H1 (cell line): ENCODE measurements at regions not wholly inside any gene's neighbourhood (a gene's known extent, or its start where the extent isn't known, plus 50 kb on each side); places are given as distances from the start of the nearest gene placed in this dataset.

ENCODE experiments used
- CTCF ChIA-PET: fragments of 300-600 bp; sonication (Branson Sonifier 250); formaldehyde crosslinking; loops from one replicate; lab custom pipeline; 2021; ENCODE audit not compliant: partially characterized antibody; lab: Charles Lee
- POLR2A ChIA-PET: fragments of 300-600 bp; sonication (Branson Sonifier 250); formaldehyde crosslinking; loops from one replicate; lab custom pipeline; 2021; ENCODE audit warnings: inconsistent platforms; ENCODE audit not compliant: partially characterized antibody; lab: Charles Lee
- DNase-seq, 2 experiments: peaks; one replicate each; pipeline versions ENCODE4 v3.0.0 to v3.0.0-alpha.2; 2010 to 2022; ENCODE audit warnings: low spot score in 2 of 2, low read depth in 1 of 2, mixed read lengths in 1 of 2
- FAIRE-seq: peaks from 2 replicates; lab custom pipeline; 2011; peaks lifted over from hg19 to GRCh38; lab: Jason Lieb, UNC
- H2AFZ ChIP-seq: 2 replicates; pipeline ENCODE4 v1.8.1; 2012; ENCODE audit warnings: low read length, inconsistent platforms
- H2AK5ac ChIP-seq: 2 replicates; pipeline ENCODE4 v1.6.1; 2013; ENCODE audit warnings: low read depth, low read length
- H2BK120ac ChIP-seq: replicated peaks from 2 replicates; pipeline ENCODE3; 2013; ENCODE audit warnings: low read depth, low read length, inconsistent platforms
- H2BK12ac ChIP-seq: 2 replicates; pipeline ENCODE4 v1.6.1; 2013; ENCODE audit warnings: low read depth, low read length
- H2BK15ac ChIP-seq: 2 replicates; pipeline ENCODE4 v1.6.1; 2013; ENCODE audit warnings: low read length
- H2BK20ac ChIP-seq: 2 replicates; pipeline ENCODE4 v1.6.1; 2013; ENCODE audit warnings: low read length
- H2BK5ac ChIP-seq: 2 replicates; pipeline ENCODE4 v1.6.1; 2013; ENCODE audit warnings: low read depth, low read length
- H3K14ac ChIP-seq: 2 replicates; pipeline ENCODE4 v1.6.1; 2013; ENCODE audit warnings: inconsistent platforms; ENCODE audit not compliant: insufficient read length
- H3K18ac ChIP-seq: 2 replicates; pipeline ENCODE4 v1.6.1; 2013; ENCODE audit warnings: low read length; ENCODE audit errors: extremely low read depth
- H3K23ac ChIP-seq: 2 replicates; pipeline ENCODE4 v1.6.1; 2013; ENCODE audit warnings: inconsistent platforms; ENCODE audit not compliant: insufficient read length
- H3K23me2 ChIP-seq: 2 replicates; pipeline ENCODE4 v1.6.1; 2013; ENCODE audit warnings: low read depth, low read length
- H3K27ac ChIP-seq: 2 replicates; pipeline ENCODE4 v1.6.1; 2011; ENCODE audit warnings: low read depth, low read length, inconsistent platforms
- H3K27me3 ChIP-seq, 4 experiments: replicated peaks in 1 of 4; 1 replicate in 1 of 4; 2 replicates in 3 of 4; pipeline versions ENCODE4 v1.6.1 to v1.8.1; 2011 to 2013; ENCODE audit warnings: low read length in 3 of 4, mild to moderate bottlenecking in 3 of 4, inconsistent platforms in 2 of 4, mixed read lengths in 2 of 4, moderate library complexity in 1 of 4; ENCODE audit not compliant: control insufficient read depth in 3 of 4, insufficient read depth in 3 of 4; ENCODE audit errors: extremely low read depth in 1 of 4
- H3K36me3 ChIP-seq, 4 experiments: 2 replicates each; pipeline versions ENCODE4 v1.6.1 to v1.8.1; 2011 to 2013; ENCODE audit warnings: mild to moderate bottlenecking in 4 of 4, low read length in 3 of 4, moderate library complexity in 2 of 4, control low read depth in 1 of 4, inconsistent platforms in 1 of 4; ENCODE audit not compliant: insufficient read depth in 4 of 4, control insufficient read depth in 2 of 4
- H3K4ac ChIP-seq: replicated peaks from 2 replicates; pipeline ENCODE3; 2013; ENCODE audit warnings: low read length, low read depth, mixed read lengths, inconsistent platforms; ENCODE audit not compliant: insufficient read length
- H3K4me1 ChIP-seq, 4 experiments: replicated peaks in 1 of 4; 1 replicate in 1 of 4; 2 replicates in 3 of 4; pipeline versions ENCODE4 v1.6.1 to v1.8.1; 2011 to 2013; ENCODE audit warnings: low read length in 3 of 4, inconsistent platforms in 2 of 4, mixed read lengths in 1 of 4; ENCODE audit not compliant: insufficient read depth in 4 of 4, control insufficient read depth in 3 of 4
- H3K4me2 ChIP-seq, 2 experiments: 2 replicates each; pipeline versions ENCODE4 v1.6.1 to v1.8.1; 2011 to 2013; ENCODE audit warnings: low read depth in 2 of 2, low read length in 2 of 2, control low read depth in 1 of 2, inconsistent platforms in 1 of 2, mild to moderate bottlenecking in 1 of 2; ENCODE audit not compliant: insufficient read depth in 1 of 2
- H3K4me3 ChIP-seq, 4 experiments: fragments of 200-600, 300-600 bp in 1 of 4; sonication (generic), shearing (Covaris generic), sonication (Bioruptor Twin) in 1 of 4; 2 replicates each; pipeline versions ENCODE4 v1.5.1 to v1.8.1; 2011 to 2016; ENCODE audit warnings: low read length in 4 of 4, low read depth in 3 of 4, control low read depth in 2 of 4, inconsistent platforms in 2 of 4, mild to moderate bottlenecking in 2 of 4, mixed read lengths in 1 of 4, moderate library complexity in 1 of 4; ENCODE audit not compliant: insufficient read depth in 2 of 4; ENCODE audit errors: extremely low read depth in 1 of 4
- H3K56ac ChIP-seq: replicated peaks from 2 replicates; pipeline ENCODE3; 2013; ENCODE audit warnings: low read depth, mild to moderate bottlenecking, mixed read lengths, low read length, inconsistent platforms; ENCODE audit not compliant: insufficient read length
- H3K79me1 ChIP-seq: 2 replicates; pipeline ENCODE4 v1.6.1; 2013; ENCODE audit warnings: low read depth, low read length, control low read depth
- H3K79me2 ChIP-seq, 2 experiments: 2 replicates each; pipeline versions ENCODE4 v1.6.1 to v1.8.1; 2012 to 2013; ENCODE audit warnings: low read length in 2 of 2, mild to moderate bottlenecking in 2 of 2, inconsistent platforms in 1 of 2; ENCODE audit not compliant: insufficient read depth in 2 of 2, control insufficient read depth in 1 of 2
- H3K9ac ChIP-seq, 4 experiments: replicated peaks in 1 of 4; 1 replicate in 1 of 4; 2 replicates in 3 of 4; pipeline versions ENCODE4 v1.6.1 to v1.8.1; 2011 to 2013; ENCODE audit warnings: low read depth in 3 of 4, low read length in 3 of 4, control low read depth in 2 of 4, mild to moderate bottlenecking in 2 of 4, moderate library complexity in 2 of 4, inconsistent platforms in 1 of 4; ENCODE audit errors: extremely low read depth in 1 of 4
- H3K9me3 ChIP-seq, 2 experiments: 2 replicates each; pipeline versions ENCODE4 v1.6.1 to v1.8.1; 2012 to 2013; ENCODE audit warnings: mild to moderate bottlenecking in 2 of 2, moderate library complexity in 2 of 2, control low read depth in 1 of 2, inconsistent platforms in 1 of 2, low read depth in 1 of 2, low read length in 1 of 2, mixed read lengths in 1 of 2; ENCODE audit not compliant: insufficient read depth in 2 of 2
- H4K20me1 ChIP-seq, 2 experiments: replicated peaks in 1 of 2; 2 replicates each; pipeline versions ENCODE3 to v1.8.1; 2011 to 2013; ENCODE audit warnings: inconsistent platforms in 2 of 2, low read length in 2 of 2, mild to moderate bottlenecking in 1 of 2; ENCODE audit not compliant: insufficient read depth in 2 of 2, control insufficient read depth in 1 of 2
- H4K5ac ChIP-seq: 2 replicates; pipeline ENCODE4 v1.6.1; 2013; ENCODE audit warnings: low read length, low read depth, mixed read lengths, inconsistent platforms; ENCODE audit not compliant: insufficient read length
- H4K8ac ChIP-seq: 2 replicates; pipeline ENCODE4 v1.8.0; 2013; ENCODE audit warnings: mild to moderate bottlenecking, moderate library complexity, low read length, inconsistent platforms; ENCODE audit not compliant: insufficient read depth; ENCODE audit errors: extremely low read depth
- H4K91ac ChIP-seq: replicated peaks from 2 replicates; pipeline ENCODE3; 2013; ENCODE audit warnings: low read length, mixed read lengths, inconsistent platforms; ENCODE audit not compliant: insufficient read length
- BCL11A ChIP-seq, 2 experiments: IDR thresholded peaks; one replicate each; pipeline ENCODE4 v1.6.1; 2011; ENCODE audit warnings: low read depth in 2 of 2, low read length in 2 of 2, mild to moderate bottlenecking in 2 of 2
- CBX8 ChIP-seq: fragments of 300-800, 300-1000 bp; sonication (generic); IDR thresholded peaks from 2 replicates; pipeline ENCODE4 v1.7.1; 2016; ENCODE audit warnings: low read depth, low read length, borderline replicate concordance
- EGR1 ChIP-seq: IDR thresholded peaks from 2 replicates; pipeline ENCODE4 v1.6.1; 2011; ENCODE audit warnings: low read depth, low read length, borderline replicate concordance
- EZH2 ChIP-seq: fragments of 200-600 bp; sonication (generic); IDR thresholded peaks from 2 replicates; pipeline ENCODE4 v1.7.1; 2012; ENCODE audit warnings: low read depth, mild to moderate bottlenecking, moderate library complexity, low read length, inconsistent platforms; ENCODE audit not compliant: severe bottlenecking
- FOSL1 ChIP-seq: IDR thresholded peaks from 2 replicates; pipeline ENCODE4 v1.6.1; 2011; ENCODE audit warnings: mild to moderate bottlenecking, low read depth, low read length, moderate library complexity; ENCODE audit not compliant: insufficient read depth
- JUND ChIP-seq: IDR thresholded peaks from 2 replicates; pipeline ENCODE4 v1.6.1; 2011; ENCODE audit warnings: mild to moderate bottlenecking, improper control_type of control experiment, low read length
- KDM1A ChIP-seq: fragments of 200-600, 300-600 bp; sonication (generic); IDR thresholded peaks from 2 replicates; pipeline ENCODE4 v1.7.1; 2016; ENCODE audit warnings: mild to moderate bottlenecking, low read length, borderline replicate concordance
- POLR2AphosphoS5 ChIP-seq: IDR thresholded peaks from 2 replicates; pipeline ENCODE4 v1.6.1; 2011; ENCODE audit warnings: low read depth, low read length
- RBBP5 ChIP-seq: IDR thresholded peaks from 2 replicates; pipeline ENCODE4 v1.7.1; 2012; ENCODE audit warnings: low read depth, mild to moderate bottlenecking, inconsistent platforms, low read length, moderate library complexity, borderline replicate concordance
- SP4 ChIP-seq: IDR thresholded peaks from 2 replicates; pipeline ENCODE4 v1.6.1; 2012; ENCODE audit warnings: low read length, inconsistent platforms
- TAF1 ChIP-seq: IDR thresholded peaks from 2 replicates; pipeline ENCODE4 v1.6.1; 2011; ENCODE audit warnings: mild to moderate bottlenecking, low read depth, low read length
- TAF7 ChIP-seq: optimal IDR thresholded peaks from 2 replicates; pipeline ENCODE3; 2011; ENCODE audit warnings: low read depth, mild to moderate bottlenecking, inconsistent platforms, low read length, moderate library complexity, borderline replicate concordance
- TBP ChIP-seq: IDR thresholded peaks from 2 replicates; pipeline ENCODE4 v1.6.1; 2011; ENCODE audit warnings: low read depth, low read length, improper control_type of control experiment
- ZNF274 ChIP-seq: IDR thresholded peaks from 2 replicates; pipeline ENCODE4 v1.7.0; 2012; ENCODE audit warnings: low read length, borderline replicate concordance; ENCODE audit errors: extremely low read depth
- WGBS, 2 experiments: shearing (Covaris generic) in 1 of 2; methylation state at CpG; one replicate each; pipeline versions ENCODE4 v1.1.6 to v1.1.7; 2013 to 2015; ENCODE audit warnings: low lambda C conversion rate in 2 of 2, mixed read lengths in 2 of 2, inconsistent platforms in 1 of 2, low coverage in 1 of 2, missing lambda C conversion rate in 1 of 2; ENCODE audit not compliant: insufficient replicate concordance in 2 of 2, insufficient coverage in 1 of 2, insufficient read length in 1 of 2; ENCODE audit errors: extremely low coverage in 1 of 2, missing lambda C conversion rate in 1 of 2; 5-methylcytosine and 5-hydroxymethylcytosine counted together

DNA sequence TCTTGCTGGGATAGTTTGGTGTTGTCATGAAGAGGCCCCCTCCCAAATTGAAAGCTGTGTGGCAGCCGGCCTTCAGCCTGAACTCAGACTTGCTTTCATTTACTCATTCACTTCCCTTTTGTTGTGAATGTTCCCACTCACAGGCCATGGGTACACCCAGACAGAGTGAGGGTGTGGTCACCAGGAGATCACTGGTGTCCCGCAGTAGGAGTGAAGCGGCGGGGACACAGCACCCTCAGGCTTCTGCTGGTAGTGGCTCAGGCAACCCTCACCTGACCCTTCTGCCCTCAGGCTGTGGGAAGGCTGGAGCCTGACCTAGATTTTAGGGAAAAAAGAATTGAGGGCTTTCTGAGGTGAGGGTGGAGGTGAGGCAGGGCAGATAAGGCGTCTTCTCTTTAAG, 244.4 kb downstream of the SOX2 start:
- no peaks in the 10 kb centered on the region for H3K27me3 ChIP-seq
- no peak overlapping the region for H3K4me3 ChIP-seq
- no peak overlapping the region for H3K27ac ChIP-seq
- no peak for DNase-seq
- no peak for FAIRE-seq
- H3K36me3 ChIP-seq: no peaks in the 10 kb centered on the region
- H3K4me1 ChIP-seq: no peaks in the 10 kb centered on the region; a peak in 2 of 7 replicates
- no peak overlapping the region for H2BK5ac ChIP-seq
- H2BK12ac ChIP-seq: no peak overlapping the region
- H2BK15ac ChIP-seq: no peak overlapping the region
- H4K5ac ChIP-seq: no peak overlapping the region
- no peak overlapping the region for H2BK120ac ChIP-seq
- no peak overlapping the region for H2BK20ac ChIP-seq
- no peak overlapping the region for H3K4ac ChIP-seq
- TF ChIP-seq EGR1: no peak
- no peak for TF ChIP-seq BCL11A (IDR thresholded peaks at IDR 0.05; ENCODE audit: low read depth in 2 of 2, low read length in 2 of 2)
- TF ChIP-seq TBP: no peak
- no peak for TF ChIP-seq FOSL1
- no peak for TF ChIP-seq JUND
- no peak for TF ChIP-seq CBX8
- no peak for TF ChIP-seq TAF1
- no peak for TF ChIP-seq EZH2
- TF ChIP-seq SP4: no peak
- no peak for TF ChIP-seq POLR2AphosphoS5
- TF ChIP-seq RBBP5: no peak
- no peak for TF ChIP-seq TAF7
- TF ChIP-seq KDM1A: no peak
- TF ChIP-seq ZNF274: no peak
- H2AFZ ChIP-seq: no peak overlapping the region
- H4K20me1 ChIP-seq: no peaks in the 10 kb centered on the region
- H3K79me2 ChIP-seq: no peaks in the 10 kb centered on the region
- no peak overlapping the region for H3K23ac ChIP-seq
- WGBS, 2 experiments: 75% methylated on average over 5 of the region's 5 CpGs; no CpG with 5 or more reads in 1 of the 2 experiments
- H4K91ac ChIP-seq: no peak overlapping the region
- H3K18ac ChIP-seq: no peak overlapping the region
- no peak overlapping the region for H3K4me2 ChIP-seq
- no peak overlapping the region for H2AK5ac ChIP-seq
- H3K79me1 ChIP-seq: no peaks in the 10 kb centered on the region
- H3K56ac ChIP-seq: no peak overlapping the region
- no peak overlapping the region for H4K8ac ChIP-seq
- ChIA-PET CTCF (interaction anchor here (1.3 kb wide), 1 partner anchor 292 kb away, joined by 4 read pairs; no protein-coding TSS in a partner anchor), POLR2A (no interaction called here)
- no peaks in the 10 kb centered on the region; the same call in 1 of the 2 replicates for H3K23me2 ChIP-seq
- H3K9me3 ChIP-seq: no peaks in the 10 kb centered on the region
- no peak overlapping the region for H3K9ac ChIP-seq
- H3K14ac ChIP-seq: no peak overlapping the region
